ENCODE measurements at regions not wholly inside any gene's neighbourhood (a gene's known extent, or its start where the extent isn't known, plus 50 kb on each side); places are given as distances from the start of the nearest gene placed in this dataset.

DNA sequence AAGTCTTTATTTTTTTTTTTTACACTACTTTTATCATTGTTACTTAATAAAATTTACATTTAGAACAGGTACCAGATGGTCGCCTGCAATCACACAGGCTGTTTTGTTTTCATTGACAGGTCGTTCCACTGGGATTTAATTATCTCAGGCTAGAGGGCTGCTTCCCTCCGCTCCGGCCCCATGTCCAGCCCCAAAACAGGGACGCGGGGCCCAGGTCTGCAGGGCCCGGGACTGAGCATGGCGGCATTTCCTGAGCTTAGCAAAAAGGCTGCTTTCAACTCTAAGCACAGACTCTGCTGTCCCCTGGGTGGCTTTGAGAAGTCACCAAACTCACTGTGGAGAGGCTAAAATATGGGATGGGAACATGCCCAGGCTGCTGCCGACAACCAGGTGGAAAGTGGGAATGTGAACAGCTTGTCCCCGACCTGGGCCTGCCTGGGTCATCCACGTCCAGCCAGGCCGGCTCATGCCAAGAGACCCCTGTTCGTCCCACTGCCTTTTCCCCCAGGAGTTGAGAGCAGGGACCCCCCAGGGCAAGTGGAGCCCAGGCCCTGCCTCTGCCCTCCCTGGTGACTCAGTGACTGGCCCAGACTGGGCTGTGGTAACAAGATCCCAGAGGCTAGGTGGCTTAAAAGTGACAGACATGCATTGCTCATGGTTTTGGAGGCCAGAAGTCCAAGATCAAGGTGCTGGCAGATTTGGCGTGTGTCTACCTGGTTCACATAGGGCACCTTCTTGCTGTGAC lies 150.0 kb downstream of the SHANK2 start:
- no peaks in the 10 kb centered on the region for H3K4me1 ChIP-seq
- H3K27ac ChIP-seq = no peak overlapping the region
- TF ChIP-seq, protein P1, sequence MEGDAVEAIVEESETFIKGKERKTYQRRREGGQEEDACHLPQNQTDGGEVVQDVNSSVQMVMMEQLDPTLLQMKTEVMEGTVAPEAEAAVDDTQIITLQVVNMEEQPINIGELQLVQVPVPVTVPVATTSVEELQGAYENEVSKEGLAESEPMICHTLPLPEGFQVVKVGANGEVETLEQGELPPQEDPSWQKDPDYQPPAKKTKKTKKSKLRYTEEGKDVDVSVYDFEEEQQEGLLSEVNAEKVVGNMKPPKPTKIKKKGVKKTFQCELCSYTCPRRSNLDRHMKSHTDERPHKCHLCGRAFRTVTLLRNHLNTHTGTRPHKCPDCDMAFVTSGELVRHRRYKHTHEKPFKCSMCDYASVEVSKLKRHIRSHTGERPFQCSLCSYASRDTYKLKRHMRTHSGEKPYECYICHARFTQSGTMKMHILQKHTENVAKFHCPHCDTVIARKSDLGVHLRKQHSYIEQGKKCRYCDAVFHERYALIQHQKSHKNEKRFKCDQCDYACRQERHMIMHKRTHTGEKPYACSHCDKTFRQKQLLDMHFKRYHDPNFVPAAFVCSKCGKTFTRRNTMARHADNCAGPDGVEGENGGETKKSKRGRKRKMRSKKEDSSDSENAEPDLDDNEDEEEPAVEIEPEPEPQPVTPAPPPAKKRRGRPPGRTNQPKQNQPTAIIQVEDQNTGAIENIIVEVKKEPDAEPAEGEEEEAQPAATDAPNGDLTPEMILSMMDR (IDR thresholded peaks at IDR 0.05) = no peak
- no peak for TF ChIP-seq POLR2A (IDR thresholded peaks at IDR 0.05)
- H3K27me3 ChIP-seq = no peaks in the 10 kb centered on the region
- no peak overlapping the region for H3K4me3 ChIP-seq
- DNase-seq = peak in 1 of 3 donors; percentile 24
- H3K9me3 ChIP-seq = no peaks in the 10 kb centered on the region
- H3K36me3 ChIP-seq = no peaks in the 10 kb centered on the region

GRCh38 chr11:71101606-71102005 lies 150.8 kb downstream of the SHANK2 start:
- Histone ChIP-seq H3K9me3 (no peaks in the 10 kb centered on the region), H3K4me1 (no peaks in the 10 kb centered on the region), H3K27ac (no peak overlapping the region), H3K36me3 (no peaks in the 10 kb centered on the region), H3K27me3 (no peaks in the 10 kb centered on the region), H3K4me3 (no peak overlapping the region)
- TF ChIP-seq POLR2A (IDR thresholded peaks at IDR 0.05) = no peak
- TF ChIP-seq, protein P1 (IDR thresholded peaks at IDR 0.05) = no peak
- peak in 1 of 3 donors; percentile 15 for DNase-seq

DNA sequence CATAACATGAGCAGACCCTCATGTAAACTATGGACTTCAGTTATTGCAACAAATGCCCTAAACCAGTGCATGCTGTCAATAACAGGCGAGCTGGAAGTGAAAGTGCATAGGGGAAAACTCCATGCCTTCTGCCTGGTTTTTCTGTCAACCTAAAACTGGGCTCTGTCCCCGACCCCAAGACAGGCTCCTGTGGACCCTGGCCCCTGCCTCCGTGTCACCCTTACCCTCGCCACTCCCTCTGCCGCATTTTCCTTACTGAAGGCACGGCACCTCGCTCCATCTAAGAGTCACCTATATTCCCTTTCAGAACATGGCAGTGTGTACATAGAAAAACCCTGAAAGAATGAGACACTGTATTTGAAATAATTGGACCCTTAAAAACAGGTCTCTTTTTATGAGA lies 151.3 kb downstream of the SHANK2 start:
- no peaks in the 10 kb centered on the region for H3K9me3 ChIP-seq
- H3K27ac ChIP-seq = no peak overlapping the region
- TF ChIP-seq, protein P1 (IDR thresholded peaks at IDR 0.05) = no peak
- TF ChIP-seq POLR2A (IDR thresholded peaks at IDR 0.05) = no peak
- H3K36me3 ChIP-seq = no peaks in the 10 kb centered on the region
- DNase-seq = peak in 1 of 3 donors; percentile 3
- no peak overlapping the region for H3K4me3 ChIP-seq
- H3K4me1 ChIP-seq = no peaks in the 10 kb centered on the region
- H3K27me3 ChIP-seq = no peaks in the 10 kb centered on the region

DNA sequence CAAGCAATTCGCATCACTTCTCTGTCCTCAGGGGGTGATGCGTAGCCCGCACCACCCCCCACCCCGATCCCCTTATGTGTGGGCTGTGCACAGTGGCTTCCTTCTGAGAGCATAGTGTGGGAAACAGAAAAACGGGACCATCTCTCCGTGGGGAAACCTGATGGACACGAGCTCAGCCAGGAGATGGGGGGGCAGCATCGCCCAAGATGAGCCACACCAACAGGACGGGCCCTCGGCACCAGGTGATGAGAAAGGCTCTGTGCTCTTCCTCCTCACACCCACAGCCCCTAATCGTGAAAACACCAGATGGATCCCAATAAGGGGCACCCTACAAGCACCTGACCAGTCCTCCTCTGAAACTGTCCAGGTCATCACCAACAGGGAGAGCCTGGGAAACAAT lies 153.6 kb downstream of the SHANK2 start:
- DNase-seq = no peak
- no peak for TF ChIP-seq POLR2A (IDR thresholded peaks at IDR 0.05)
- TF ChIP-seq, protein P1 (IDR thresholded peaks at IDR 0.05) = no peak
- H3K4me1 ChIP-seq = no peaks in the 10 kb centered on the region
- H3K27ac ChIP-seq = no peak overlapping the region
- no peaks in the 10 kb centered on the region for H3K36me3 ChIP-seq
- H3K4me3 ChIP-seq = no peak overlapping the region
- H3K9me3 ChIP-seq = no peaks in the 10 kb centered on the region
- no peaks in the 10 kb centered on the region for H3K27me3 ChIP-seq

DNA sequence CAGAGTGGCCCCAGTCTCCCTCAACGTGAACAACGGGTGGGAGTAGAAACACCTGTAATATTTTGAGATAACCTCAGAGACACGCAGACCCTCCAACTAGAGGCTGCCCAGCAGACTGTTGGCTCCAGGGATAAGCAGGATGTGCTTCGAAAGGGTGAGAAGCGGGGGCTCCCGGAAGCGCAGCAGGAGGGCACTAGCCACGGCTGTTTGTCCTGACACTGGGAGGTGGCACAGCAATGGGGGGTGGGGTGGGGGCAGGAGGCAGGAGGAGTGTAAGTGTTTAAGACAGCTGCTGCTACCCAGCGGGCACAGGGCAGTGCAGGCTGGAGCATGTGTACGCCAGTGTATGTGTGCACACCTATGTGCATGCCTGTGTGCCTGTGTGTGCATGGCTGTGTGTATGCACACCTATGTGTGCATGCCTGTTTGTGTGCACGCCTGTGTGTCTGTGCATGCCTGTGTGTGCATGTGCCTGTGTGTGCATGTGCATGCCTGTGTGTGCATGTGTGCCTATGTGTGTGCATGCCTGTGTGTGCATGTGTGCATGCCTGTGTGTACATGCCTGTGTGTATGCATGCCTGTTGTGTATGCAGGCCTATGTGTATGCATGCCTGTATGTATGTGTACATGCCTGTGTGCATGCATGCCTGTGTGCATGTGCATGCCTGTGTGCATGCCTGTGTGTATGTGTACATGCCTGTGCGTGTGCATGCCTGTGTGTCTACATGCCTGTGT lies 154.7 kb downstream of the SHANK2 start:
- Histone ChIP-seq H3K4me3 (no peak overlapping the region), H3K9me3 (no peaks in the 10 kb centered on the region), H3K4me1 (no peaks in the 10 kb centered on the region), H3K36me3 (no peaks in the 10 kb centered on the region), H3K27ac (no peak overlapping the region), H3K27me3 (no peaks in the 10 kb centered on the region)
- no peak for DNase-seq
- TF ChIP-seq, protein P1 (IDR thresholded peaks at IDR 0.05) = no peak
- no peak for TF ChIP-seq POLR2A (IDR thresholded peaks at IDR 0.05)
